Spinal cord (tissue), 9 donors: ENCODE measurements at regions not wholly inside any gene's neighbourhood (a gene's known extent, or its start where the extent isn't known, plus 50 kb on each side); places are given as distances from the start of the nearest gene placed in this dataset.
"Not testable (repeated sequence)": the region's sequence is repeated elsewhere in the genome, so short reads cannot be mapped to it uniquely, and the experiment has no call there.

Experiments used
- DNase-seq, 6 donors: peaks; one replicate each; pipeline versions ENCODE4 v3.0.0 to v3.0.0-alpha.2; 2013 to 2015; ENCODE audit warnings: low spot score in 6 of 6, low read depth in 4 of 6
- H3K27ac ChIP-seq: one replicate; pipeline ENCODE4 v1.5.1; 2013; ENCODE audit warnings: low read depth, low read length, control low read depth
- H3K27me3 ChIP-seq: one replicate; pipeline ENCODE4 v1.6.1; 2013; ENCODE audit warnings: low read length; ENCODE audit not compliant: control insufficient read depth, insufficient read depth
- H3K36me3 ChIP-seq: one replicate; pipeline ENCODE4 v1.6.1; 2013; ENCODE audit warnings: low read length; ENCODE audit not compliant: control insufficient read depth, insufficient read depth
- H3K4me1 ChIP-seq: one replicate; pipeline ENCODE4 v1.6.1; 2013; ENCODE audit warnings: low read length; ENCODE audit not compliant: control insufficient read depth, insufficient read depth
- H3K4me3 ChIP-seq: one replicate; pipeline ENCODE4 v1.5.1; 2013; ENCODE audit warnings: low read depth, low read length, control low read depth
- H3K9me3 ChIP-seq: one replicate; pipeline ENCODE4 v1.6.1; 2013; ENCODE audit warnings: low read length; ENCODE audit not compliant: control insufficient read depth, insufficient read depth
- WGBS: methylation state at CpG from one replicate; pipeline ENCODE4 v1.1.5; 2013; ENCODE audit warnings: missing lambda C conversion rate; ENCODE audit not compliant: insufficient coverage; 5-methylcytosine and 5-hydroxymethylcytosine counted together
- donor health status: healthy.

DNA sequence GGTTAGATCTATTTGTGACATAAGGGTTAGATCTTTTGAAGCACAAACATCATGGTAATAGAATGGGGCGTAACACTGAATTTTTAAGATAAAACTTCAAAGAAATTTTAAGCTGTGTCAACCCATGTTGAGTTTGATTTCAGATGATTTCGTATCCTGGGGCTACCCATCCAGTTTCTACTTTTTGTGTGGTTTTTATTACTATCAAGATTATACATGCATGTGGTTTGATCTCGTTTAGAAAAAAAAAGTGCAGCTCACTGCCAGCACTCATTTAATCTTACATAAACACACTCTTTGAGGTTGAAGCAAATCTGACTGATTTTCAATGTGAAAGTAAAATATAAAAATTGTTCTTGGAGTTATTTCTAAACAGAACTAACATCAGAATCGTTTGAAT, 140.8 kb upstream of the GRB10 start:
- no peaks in the 10 kb centered on the region for H3K27me3 ChIP-seq
- no peak for DNase-seq
- H3K36me3 ChIP-seq: no peaks in the 10 kb centered on the region
- no peak overlapping the region for H3K27ac ChIP-seq
- H3K4me3 ChIP-seq: no peak overlapping the region
- H3K4me1 ChIP-seq: no peaks in the 10 kb centered on the region
- no CpG with 5 or more reads among the region's 4 CpGs for WGBS
- H3K9me3 ChIP-seq: no peaks in the 10 kb centered on the region

GRCh38 chr7:50921114-50921813, 138.6 kb upstream of the GRB10 start:
- H3K36me3 ChIP-seq: no peaks in the 10 kb centered on the region
- peak in 1 of 6 donors; percentile 14 for DNase-seq
- no peaks in the 10 kb centered on the region for H3K27me3 ChIP-seq
- H3K4me3 ChIP-seq: no peak overlapping the region
- H3K27ac ChIP-seq: no peak overlapping the region
- WGBS: 90% methylated on average over 3 of the region's 4 CpGs
- no peaks in the 10 kb centered on the region for H3K4me1 ChIP-seq
- no peaks in the 10 kb centered on the region for H3K9me3 ChIP-seq

DNA sequence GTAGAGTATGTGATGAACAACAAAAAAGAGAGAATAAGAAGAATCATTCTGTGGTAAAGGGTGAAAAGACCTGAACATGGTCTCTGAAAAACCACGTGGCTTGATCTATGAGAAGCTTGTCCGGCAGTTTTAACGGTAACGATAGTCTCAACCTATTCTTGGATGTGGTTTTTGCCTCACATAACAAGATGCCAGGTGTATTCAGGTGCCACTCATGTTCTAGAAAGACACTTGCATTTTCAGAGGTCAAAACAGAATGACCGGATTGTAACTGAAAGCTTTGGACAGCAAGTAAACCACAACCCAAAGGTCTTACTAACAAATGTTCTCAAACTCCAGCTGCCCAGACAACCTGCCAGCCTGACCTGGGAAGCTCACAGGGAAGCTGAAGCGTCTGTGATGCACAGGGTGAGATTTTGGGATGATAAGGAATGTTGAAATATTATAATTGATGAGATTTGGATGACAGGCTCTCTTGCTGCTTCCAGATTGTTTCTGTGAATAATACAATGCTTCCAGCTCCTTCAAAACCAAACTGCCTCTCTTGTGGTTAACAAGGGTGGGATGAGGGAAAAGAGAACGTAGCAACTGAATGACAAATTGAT, 137.4 kb upstream of the GRB10 start:
- Histone ChIP-seq H3K27me3 (no peaks in the 10 kb centered on the region), H3K36me3 (no peaks in the 10 kb centered on the region), H3K4me3 (no peak overlapping the region), H3K4me1 (no peaks in the 10 kb centered on the region), H3K27ac (no peak overlapping the region), H3K9me3 (no peaks in the 10 kb centered on the region)
- WGBS: 99% methylated on average over 5 of the region's 7 CpGs
- no peak for DNase-seq

DNA sequence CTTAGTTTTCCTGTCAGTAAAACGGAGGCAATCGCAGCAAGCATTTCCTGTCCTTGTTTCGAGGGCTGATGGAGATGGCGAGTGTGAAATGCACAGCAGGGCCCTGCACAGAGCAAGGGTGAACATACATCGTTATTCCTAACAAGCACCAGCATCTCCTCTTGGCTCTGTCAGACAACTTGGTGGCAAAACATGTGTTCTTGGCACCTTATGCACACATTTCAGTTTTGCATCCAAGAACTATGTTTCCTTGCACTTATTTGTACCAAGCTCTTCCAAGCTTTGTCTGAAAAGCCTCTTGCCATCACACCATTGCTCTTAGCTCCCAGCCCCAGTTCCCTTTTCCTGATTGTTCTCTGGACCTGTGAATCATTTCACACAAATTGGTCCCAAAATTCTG, 132.9 kb upstream of the GRB10 start:
- H3K36me3 ChIP-seq: no peaks in the 10 kb centered on the region
- H3K9me3 ChIP-seq: no peaks in the 10 kb centered on the region
- no peaks in the 10 kb centered on the region for H3K4me1 ChIP-seq
- peak in 1 of 6 donors; percentile 60 for DNase-seq
- H3K27ac ChIP-seq: no peak overlapping the region
- no peak overlapping the region for H3K4me3 ChIP-seq
- H3K27me3 ChIP-seq: no peaks in the 10 kb centered on the region
- WGBS: 89% methylated on average over 5 of the region's 5 CpGs

- H3K27ac ChIP-seq: no peak overlapping the region
- H3K4me1 ChIP-seq: no peaks in the 10 kb centered on the region
- H3K9me3 ChIP-seq: no peaks in the 10 kb centered on the region
- DNase-seq: no peak
- 76% methylated on average over 2 of the region's 3 CpGs for WGBS
- H3K27me3 ChIP-seq: no peaks in the 10 kb centered on the region
- no peak overlapping the region for H3K4me3 ChIP-seq
- no peaks in the 10 kb centered on the region for H3K36me3 ChIP-seq
Observed at GRCh38 chr7:50914460-50914859, 131.8 kb upstream of the GRB10 start.

DNA sequence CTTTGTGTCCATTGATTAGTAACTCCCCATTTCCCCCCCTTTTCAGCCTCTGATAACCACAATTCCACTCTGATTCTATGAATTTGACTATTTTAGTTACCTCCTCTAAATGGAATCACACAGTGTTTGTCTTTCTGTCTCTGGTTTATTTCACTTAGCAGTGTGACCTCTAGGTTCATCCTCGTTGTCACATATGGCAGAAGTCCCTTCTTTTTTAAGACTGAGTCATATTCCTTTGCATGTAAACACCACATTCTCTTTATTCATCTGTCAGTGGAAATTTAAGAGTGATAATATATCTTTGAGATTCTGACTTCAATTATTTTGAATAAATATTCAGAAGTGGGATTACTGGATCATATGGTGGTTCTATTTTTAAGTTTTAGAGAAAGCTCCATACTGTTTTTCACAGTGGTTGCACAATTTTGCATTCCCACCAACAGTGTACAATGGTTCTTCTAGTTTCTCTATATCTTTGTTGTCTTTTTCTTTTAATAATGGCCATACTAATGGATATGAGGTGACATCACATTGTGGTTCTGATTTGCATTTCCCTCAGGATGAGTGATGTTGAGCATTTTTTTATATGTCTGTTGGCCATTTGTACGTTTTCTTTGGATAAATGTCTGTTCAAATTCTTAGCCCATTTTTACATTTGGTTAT, 126.1 kb upstream of the GRB10 start:
- Histone ChIP-seq H3K4me1 (no peaks in the 10 kb centered on the region), H3K27ac (no peak overlapping the region), H3K27me3 (no peaks in the 10 kb centered on the region), H3K36me3 (no peaks in the 10 kb centered on the region), H3K4me3 (no peak overlapping the region), H3K9me3 (no peaks in the 10 kb centered on the region)
- WGBS: 80% methylated on average over 1 of the region's 2 CpGs
- DNase-seq: no peak

- H3K36me3 ChIP-seq, H3K27ac ChIP-seq, H3K9me3 ChIP-seq, H3K4me3 ChIP-seq, H3K27me3 ChIP-seq, H3K4me1 ChIP-seq, DNase-seq: not testable (repeated sequence)
- WGBS: 96% methylated on average over 23 of the region's 31 CpGs
Observed at GRCh38 chr7:50898604-50899477, 116.1 kb upstream of the GRB10 start.

GRCh38 chr7:50887061-50887460, 104.4 kb upstream of the GRB10 start:
- not testable (repeated sequence) for H3K27me3 ChIP-seq, H3K9me3 ChIP-seq, H3K4me3 ChIP-seq, DNase-seq, H3K27ac ChIP-seq, H3K4me1 ChIP-seq, H3K36me3 ChIP-seq
- 77% methylated on average over 5 of the region's 6 CpGs for WGBS

DNA sequence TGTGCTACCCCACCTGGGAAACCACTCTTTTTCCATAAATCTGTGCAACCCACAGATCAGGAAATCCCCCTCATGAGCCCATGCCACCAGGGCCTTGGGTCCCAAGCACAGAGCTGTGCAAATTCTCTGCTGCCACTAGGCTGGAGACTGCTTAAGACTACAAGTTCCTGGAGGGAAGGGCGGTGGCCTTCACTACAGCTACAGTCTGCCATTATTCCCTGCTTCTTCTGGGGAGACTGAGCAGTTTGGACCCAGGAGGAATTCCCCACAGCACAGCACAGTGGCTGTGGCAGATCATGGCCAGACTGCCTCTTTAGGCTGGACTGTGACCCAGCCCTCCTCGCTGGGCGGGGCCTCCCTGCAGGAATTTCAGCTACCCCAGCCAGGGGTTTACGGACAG, 89.7 kb upstream of the GRB10 start:
- H3K9me3 ChIP-seq: no peaks in the 10 kb centered on the region
- no peak for DNase-seq
- H3K36me3 ChIP-seq: no peaks in the 10 kb centered on the region
- H3K27me3 ChIP-seq: no peaks in the 10 kb centered on the region
- no peak overlapping the region for H3K27ac ChIP-seq
- no peak overlapping the region for H3K4me3 ChIP-seq
- H3K4me1 ChIP-seq: no peaks in the 10 kb centered on the region
- WGBS: 75% methylated on average over 4 of the region's 4 CpGs
